SU-DHL-6 (cell line): ENCODE measurements at regions not wholly inside any gene's neighbourhood (a gene's known extent, or its start where the extent isn't known, plus 50 kb on each side); places are given as distances from the start of the nearest gene placed in this dataset.

ENCODE experiments used
- EZH2phosphoT487 ChIP-seq: fragments of 200-600 bp; sonication (generic), shearing (Covaris generic); conservative IDR thresholded peaks from 2 replicates; pipeline ENCODE4 v1.6.1; 2018; ENCODE audit warnings: mild to moderate bottlenecking, antibody characterized with exemption, low read length, moderate library complexity, mixed read lengths
- TF ChIP-seq, protein P1 (sequence below): fragments of 200-600 bp; sonication (generic); IDR thresholded peaks from one replicate; pipeline ENCODE4 v1.5.1; 2017; ENCODE audit warnings: antibody characterized with exemption, mild to moderate bottlenecking, low read length, moderate library complexity; ENCODE audit not compliant: insufficient read depth, poor library complexity, severe bottlenecking

DNA sequence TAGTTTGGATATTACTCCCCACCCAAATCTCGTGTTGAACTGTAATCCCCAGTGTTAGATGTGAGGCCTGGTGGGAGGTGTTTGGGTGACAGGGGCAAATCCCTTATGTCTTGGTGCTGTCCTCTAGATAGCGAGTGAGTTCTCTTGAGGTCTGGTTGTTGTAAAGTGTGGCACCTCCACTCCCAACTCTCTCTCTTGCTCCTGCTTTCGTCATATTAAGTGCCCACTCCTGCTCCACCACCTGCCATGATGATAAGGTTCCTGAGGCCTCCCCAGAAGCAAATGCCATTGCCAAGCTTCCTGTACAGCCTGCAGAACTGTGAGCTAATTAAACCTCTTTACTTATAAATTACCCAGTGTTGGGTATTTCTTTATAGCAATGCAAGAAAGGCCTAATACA is 944.3 kb downstream of the ADGRL3 start:
- TF ChIP-seq, protein P1, sequence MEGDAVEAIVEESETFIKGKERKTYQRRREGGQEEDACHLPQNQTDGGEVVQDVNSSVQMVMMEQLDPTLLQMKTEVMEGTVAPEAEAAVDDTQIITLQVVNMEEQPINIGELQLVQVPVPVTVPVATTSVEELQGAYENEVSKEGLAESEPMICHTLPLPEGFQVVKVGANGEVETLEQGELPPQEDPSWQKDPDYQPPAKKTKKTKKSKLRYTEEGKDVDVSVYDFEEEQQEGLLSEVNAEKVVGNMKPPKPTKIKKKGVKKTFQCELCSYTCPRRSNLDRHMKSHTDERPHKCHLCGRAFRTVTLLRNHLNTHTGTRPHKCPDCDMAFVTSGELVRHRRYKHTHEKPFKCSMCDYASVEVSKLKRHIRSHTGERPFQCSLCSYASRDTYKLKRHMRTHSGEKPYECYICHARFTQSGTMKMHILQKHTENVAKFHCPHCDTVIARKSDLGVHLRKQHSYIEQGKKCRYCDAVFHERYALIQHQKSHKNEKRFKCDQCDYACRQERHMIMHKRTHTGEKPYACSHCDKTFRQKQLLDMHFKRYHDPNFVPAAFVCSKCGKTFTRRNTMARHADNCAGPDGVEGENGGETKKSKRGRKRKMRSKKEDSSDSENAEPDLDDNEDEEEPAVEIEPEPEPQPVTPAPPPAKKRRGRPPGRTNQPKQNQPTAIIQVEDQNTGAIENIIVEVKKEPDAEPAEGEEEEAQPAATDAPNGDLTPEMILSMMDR, result no peak
- no peak for TF ChIP-seq EZH2phosphoT487
